ENCODE measurements at regions not wholly inside any gene's neighbourhood (a gene's known extent, or its start where the extent isn't known, plus 50 kb on each side); places are given as distances from the start of the nearest gene placed in this dataset.

- DNase-seq (no peak), ATAC-seq (ENCODE audit: poor library complexity) (no peak)
- intact Hi-C loops (cut with DNase I): no loop called here
Measured at GRCh38 chr1:59232216-59232615, 64.7 kb upstream of the FGGY start.

- ATAC-seq (ENCODE audit: poor library complexity): no peak
- no peak for DNase-seq
- intact Hi-C loops (cut with DNase I): no loop called here
Measured at GRCh38 chr1:59233444-59233843, 63.5 kb upstream of the FGGY start.

GRCh38 chr1:59236721-59237545 is 60.0 kb upstream of the FGGY start:
- DNase-seq (no peak), ATAC-seq (ENCODE audit: poor library complexity) (no peak)
- intact Hi-C loops (cut with DNase I): no loop called here

- DNase-seq (no peak), ATAC-seq (ENCODE audit: poor library complexity) (no peak)
- intact Hi-C loops (cut with DNase I): no loop called here
Measured at GRCh38 chr1:59237900-59238299, 59.0 kb upstream of the FGGY start.

- no peak for ATAC-seq (ENCODE audit: poor library complexity)
- intact Hi-C loops (cut with DNase I): no loop called here
- no peak for DNase-seq
Measured at GRCh38 chr1:59238333-59238934, 58.5 kb upstream of the FGGY start.

GRCh38 chr1:59238993-59239392 is 57.9 kb upstream of the FGGY start:
- intact Hi-C loops (cut with DNase I): no loop called here
- DNase-seq (no peak), ATAC-seq (ENCODE audit: poor library complexity) (no peak)

GRCh38 chr1:59241909-59242308 is 55.0 kb upstream of the FGGY start:
- ATAC-seq (ENCODE audit: poor library complexity) (no peak), DNase-seq (no peak)
- intact Hi-C loops (cut with DNase I): no loop called here

- ATAC-seq (ENCODE audit: poor library complexity) (no peak), DNase-seq (no peak)
- intact Hi-C loops (cut with DNase I): no loop called here
Measured at GRCh38 chr1:59242370-59242769, 54.5 kb upstream of the FGGY start.

- intact Hi-C loops (cut with DNase I): no loop called here
- ATAC-seq (ENCODE audit: poor library complexity): no peak
- no peak for DNase-seq
Measured at GRCh38 chr1:59243550-59243949, 53.3 kb upstream of the FGGY start.

GRCh38 chr1:59243978-59244377 is 52.9 kb upstream of the FGGY start:
- DNase-seq (no peak), ATAC-seq (ENCODE audit: poor library complexity) (no peak)
- intact Hi-C loops (cut with DNase I): no loop called here

GRCh38 chr1:59244891-59245290 is 52.0 kb upstream of the FGGY start:
- DNase-seq: no peak
- no peak for ATAC-seq (ENCODE audit: poor library complexity)
- intact Hi-C loops (cut with DNase I): no loop called here

Data from Right ventricle myocardium superior (tissue), 1 donor.